A549 (cell line): ENCODE measurements at regions not wholly inside any gene's neighbourhood (a gene's known extent, or its start where the extent isn't known, plus 50 kb on each side); places are given as distances from the start of the nearest gene placed in this dataset.

Source experiments
- ATAC-seq, 2 experiments: fragments of 200-7000 bp in 1 of 2; fragments of >200 bp in 1 of 2; cut with Nextera tagmentation in 1 of 2; cut with Tn5 transposase in 1 of 2; 3 replicates each; pipeline versions ENCODE4 v1.8.0 to v1.9.1; 2018 to 2020; ENCODE audit warnings: mild to moderate bottlenecking in 1 of 2, moderate library complexity in 1 of 2
- CTCF ChIA-PET: fragments of 300-600 bp; sonication (Branson Sonifier 250); formaldehyde crosslinking; extraction: SDS; loops from one replicate; lab custom pipeline; 2021; ENCODE audit warnings: antibody characterized with exemption, inconsistent platforms; lab: Yijun Ruan, JAX
- POLR2A ChIA-PET: fragments of 350-600 bp; formaldehyde crosslinking; extraction: SDS; loops from one replicate; lab custom pipeline; 2021; ENCODE audit warnings: antibody characterized with exemption, inconsistent platforms; lab: Yijun Ruan, JAX
- DNase-seq, 2 experiments: peaks; one replicate each; pipeline versions ENCODE4 v3.0.0 to v3.0.0-alpha.2; 2011 to 2016; ENCODE audit warnings: low read depth in 1 of 2, low spot score in 1 of 2
- FAIRE-seq: peaks from 2 replicates; lab custom pipeline; 2011; peaks lifted over from hg19 to GRCh38; lab: Jason Lieb, UNC
- H3K27ac ChIP-seq, 2 experiments: fragments of >200 bp; sonication (Bioruptor Twin); formaldehyde crosslinking; 3 replicates each; pipeline ENCODE4 v1.5.1; 2016 to 2017
- H3K4me1 ChIP-seq: fragments of >200 bp; sonication (Bioruptor Twin); formaldehyde crosslinking; 3 replicates; pipeline ENCODE4 v1.6.1; 2016
- H3K4me2 ChIP-seq: fragments of >200 bp; sonication (Bioruptor Twin); formaldehyde crosslinking; 3 replicates; pipeline ENCODE4 v1.6.1; 2016
- H3K4me3 ChIP-seq: fragments of >200 bp; sonication (Bioruptor Twin); formaldehyde crosslinking; 3 replicates; pipeline ENCODE4 v1.5.1; 2016
- H3K9me3 ChIP-seq: fragments of >200 bp; sonication (Bioruptor Twin); formaldehyde crosslinking; 3 replicates; pipeline ENCODE4 v1.6.1; 2016
- CBX8 ChIP-seq: fragments of 200-600 bp; sonication (generic); IDR thresholded peaks from 2 replicates; pipeline ENCODE4 v1.6.1; 2016
- EHMT2 ChIP-seq: fragments of 200-600 bp; sonication (generic); IDR thresholded peaks from 2 replicates; pipeline ENCODE4 v1.6.1; 2016; ENCODE audit warnings: antibody characterized with exemption, low read depth, mild to moderate bottlenecking, moderate library complexity
- FOSB ChIP-seq: fragments of 250-450 bp; sonication (Bioruptor Pico); IDR thresholded peaks from 2 replicates; pipeline ENCODE4 v1.5.0; 2020; ENCODE audit warnings: mild to moderate bottlenecking, moderate library complexity
- FOXS1 ChIP-seq: fragments of 250-450 bp; sonication (Bioruptor Pico); IDR thresholded peaks from 2 replicates; pipeline ENCODE4 v1.5.0; 2020; ENCODE audit warnings: mild to moderate bottlenecking, moderate library complexity
- HEYL ChIP-seq: fragments of 250-450 bp; sonication (Bioruptor Pico); IDR thresholded peaks from 2 replicates; pipeline ENCODE4 v1.8.0; 2021; ENCODE audit warnings: mild to moderate bottlenecking, moderate library complexity
- HOXA7 ChIP-seq: fragments of 250-450 bp; sonication (Bioruptor Pico); IDR thresholded peaks from 2 replicates; pipeline ENCODE4 v1.5.0; 2020; ENCODE audit warnings: mild to moderate bottlenecking, moderate library complexity
- HOXB13 ChIP-seq: fragments of 250-450 bp; sonication (Bioruptor Pico); IDR thresholded peaks from 2 replicates; pipeline ENCODE4 v1.5.0; 2020; ENCODE audit warnings: low read depth, mild to moderate bottlenecking, moderate library complexity
- JUNB ChIP-seq: fragments of >200 bp; sonication (Bioruptor Twin); formaldehyde crosslinking; IDR thresholded peaks from 2 replicates; pipeline ENCODE4 v1.6.1; 2016
- MAZ ChIP-seq: fragments of 150-350 bp; IDR thresholded peaks from 2 replicates; pipeline ENCODE4 v1.6.1; 2014; ENCODE audit warnings: antibody characterized with exemption, low read depth, low read length, borderline replicate concordance
- NFE2L2 ChIP-seq: fragments of 150-350 bp; conservative IDR thresholded peaks from 2 replicates; pipeline ENCODE4 v1.6.1; 2014; ENCODE audit warnings: low read length
- POLR2A ChIP-seq: IDR thresholded peaks from 2 replicates; pipeline ENCODE4 v1.6.1; 2012; ENCODE audit warnings: mild to moderate bottlenecking, low read length
- RARB ChIP-seq: fragments of 250-450 bp; sonication (Bioruptor Pico); IDR thresholded peaks from 2 replicates; pipeline ENCODE4 v1.8.0; 2021; ENCODE audit warnings: mild to moderate bottlenecking, moderate library complexity
- RNF2 ChIP-seq: fragments of 200-600 bp; sonication (generic); IDR thresholded peaks from 2 replicates; pipeline ENCODE4 v1.6.1; 2016; ENCODE audit warnings: low read depth, mild to moderate bottlenecking, antibody characterized with exemption, moderate library complexity, borderline replicate concordance
- TFCP2L1 ChIP-seq: fragments of 250-450 bp; sonication (Bioruptor Pico); IDR thresholded peaks from 2 replicates; pipeline ENCODE4 v1.5.0; 2021; ENCODE audit warnings: mild to moderate bottlenecking
- ZC3H11A ChIP-seq: fragments of 450-650 bp; IDR thresholded peaks from 2 replicates; pipeline ENCODE4 v1.6.1; 2014; ENCODE audit warnings: antibody characterized with exemption, mild to moderate bottlenecking
- WGBS: methylation state at CpG from one replicate; pipeline ENCODE4 v1.1.6; 2017; ENCODE audit errors: missing lambda C conversion rate; 5-methylcytosine and 5-hydroxymethylcytosine counted together
- TF ChIP-seq, protein P1 (sequence below): fragments of >200 bp; sonication (Bioruptor Twin); formaldehyde crosslinking; IDR thresholded peaks from 3 replicates; pipeline ENCODE4 v1.6.1; 2016
- TF ChIP-seq, protein P2 (sequence below): fragments of 250-450 bp; sonication (Bioruptor Pico); IDR thresholded peaks from 2 replicates; pipeline ENCODE4 v1.5.0; 2021; ENCODE audit warnings: mild to moderate bottlenecking, moderate library complexity, borderline replicate concordance
- TF ChIP-seq, protein P3 (sequence below): IDR thresholded peaks from 2 replicates; pipeline ENCODE4 v1.6.1; 2012
- TF ChIP-seq, protein P4 (sequence below): fragments of 150-350 bp; IDR thresholded peaks from 2 replicates; pipeline ENCODE4 v1.6.1; 2014; ENCODE audit warnings: low read depth, mild to moderate bottlenecking, low read length
- TF ChIP-seq, protein P5 (sequence below): fragments of >200 bp; sonication (Bioruptor Twin); formaldehyde crosslinking; IDR thresholded peaks from 3 replicates; pipeline ENCODE4 v1.5.1; 2016
- TF ChIP-seq, protein P6 (sequence below): fragments of 250-450 bp; sonication (Bioruptor Pico); IDR thresholded peaks from 2 replicates; pipeline ENCODE4 v1.5.0; 2020; ENCODE audit warnings: low read depth, mild to moderate bottlenecking, moderate library complexity

DNA sequence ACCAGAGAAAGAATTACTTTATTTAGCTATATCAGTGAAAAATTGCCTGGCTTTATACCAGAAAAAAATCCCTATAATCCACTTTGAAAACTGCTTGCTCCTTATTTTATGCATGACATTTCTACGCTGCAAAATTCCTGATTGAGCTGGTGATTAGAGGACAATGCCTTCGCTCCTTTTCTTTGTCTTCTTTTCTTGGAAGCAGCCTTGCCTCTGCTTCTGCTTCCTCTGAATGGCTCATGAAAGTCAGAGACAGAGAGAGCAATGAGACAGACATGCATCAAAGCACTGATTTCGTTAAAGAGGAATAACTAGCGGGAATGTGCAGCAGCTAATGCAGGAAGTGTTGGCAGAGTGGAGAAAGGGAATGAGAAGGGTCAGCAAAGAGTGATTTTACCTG, 294.3 kb upstream of the IGFBP7 start:
- H3K9me3 ChIP-seq, result no peaks in the 10 kb centered on the region
- no peak overlapping the region for H3K4me2 ChIP-seq
- ATAC-seq (no peak), DNase-seq (no peak), FAIRE-seq (no peak)
- no peaks in the 10 kb centered on the region for H3K4me1 ChIP-seq
- CTCF ChIA-PET, result interaction anchor here (1.1 kb wide), 1 partner anchor 240 kb away, joined by 3 read pairs; no protein-coding TSS in a partner anchor
- no peak overlapping the region for H3K4me3 ChIP-seq
- POLR2A ChIA-PET, result no interaction called here
- TF ChIP-seq RNF2 (no peak), HOXA7 (no peak), FOXS1 (no peak), RARB (CRISPR knock-in tag) (no peak), HOXB13 (CRISPR knock-in tag) (no peak), ZC3H11A (no peak), EHMT2 (no peak), FOSB (no peak)
- TF ChIP-seq, protein P1, sequence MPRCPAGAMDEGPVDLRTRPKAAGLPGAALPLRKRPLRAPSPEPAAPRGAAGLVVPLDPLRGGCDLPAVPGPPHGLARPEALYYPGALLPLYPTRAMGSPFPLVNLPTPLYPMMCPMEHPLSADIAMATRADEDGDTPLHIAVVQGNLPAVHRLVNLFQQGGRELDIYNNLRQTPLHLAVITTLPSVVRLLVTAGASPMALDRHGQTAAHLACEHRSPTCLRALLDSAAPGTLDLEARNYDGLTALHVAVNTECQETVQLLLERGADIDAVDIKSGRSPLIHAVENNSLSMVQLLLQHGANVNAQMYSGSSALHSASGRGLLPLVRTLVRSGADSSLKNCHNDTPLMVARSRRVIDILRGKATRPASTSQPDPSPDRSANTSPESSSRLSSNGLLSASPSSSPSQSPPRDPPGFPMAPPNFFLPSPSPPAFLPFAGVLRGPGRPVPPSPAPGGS, result no peak
- TF ChIP-seq, protein P2, sequence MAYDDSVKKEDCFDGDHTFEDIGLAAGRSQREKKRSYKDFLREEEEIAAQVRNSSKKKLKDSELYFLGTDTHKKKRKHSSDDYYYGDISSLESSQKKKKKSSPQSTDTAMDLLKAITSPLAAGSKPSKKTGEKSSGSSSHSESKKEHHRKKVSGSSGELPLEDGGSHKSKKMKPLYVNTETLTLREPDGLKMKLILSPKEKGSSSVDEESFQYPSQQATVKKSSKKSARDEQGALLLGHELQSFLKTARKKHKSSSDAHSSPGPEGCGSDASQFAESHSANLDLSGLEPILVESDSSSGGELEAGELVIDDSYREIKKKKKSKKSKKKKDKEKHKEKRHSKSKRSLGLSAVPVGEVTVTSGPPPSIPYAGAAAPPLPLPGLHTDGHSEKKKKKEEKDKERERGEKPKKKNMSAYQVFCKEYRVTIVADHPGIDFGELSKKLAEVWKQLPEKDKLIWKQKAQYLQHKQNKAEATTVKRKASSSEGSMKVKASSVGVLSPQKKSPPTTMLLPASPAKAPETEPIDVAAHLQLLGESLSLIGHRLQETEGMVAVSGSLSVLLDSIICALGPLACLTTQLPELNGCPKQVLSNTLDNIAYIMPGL (CRISPR knock-in tag), result no peak
- TF ChIP-seq, protein P3, sequence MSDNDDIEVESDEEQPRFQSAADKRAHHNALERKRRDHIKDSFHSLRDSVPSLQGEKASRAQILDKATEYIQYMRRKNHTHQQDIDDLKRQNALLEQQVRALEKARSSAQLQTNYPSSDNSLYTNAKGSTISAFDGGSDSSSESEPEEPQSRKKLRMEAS, result no peak
- H3K27ac ChIP-seq, result no peak overlapping the region
- WGBS, result 39% methylated on average over 4 of the region's 4 CpGs

DNA sequence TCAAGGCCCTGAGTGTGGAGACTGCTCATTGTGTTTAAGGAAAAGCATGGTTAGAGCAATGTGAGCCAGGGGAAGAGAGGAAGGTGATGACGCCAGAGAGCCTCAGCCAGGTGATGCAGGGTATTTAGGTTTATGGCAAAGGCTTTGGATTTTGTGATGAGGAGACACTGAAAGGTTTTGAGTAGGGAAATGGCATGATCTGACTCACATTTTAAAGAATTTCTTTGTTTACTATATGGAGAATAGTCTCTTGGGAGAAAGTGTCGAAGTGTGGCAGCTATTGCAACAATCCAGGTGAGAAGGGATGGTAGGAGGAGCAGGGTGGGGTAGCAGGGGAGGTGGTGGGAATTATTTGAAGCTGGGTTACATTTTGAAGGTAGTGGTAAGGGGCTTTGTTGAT, 293.4 kb upstream of the IGFBP7 start:
- Histone ChIP-seq H3K9me3 (no peaks in the 10 kb centered on the region), H3K4me1 (no peaks in the 10 kb centered on the region), H3K4me2 (no peak overlapping the region), H3K4me3 (no peak overlapping the region), H3K27ac (no peak overlapping the region)
- TF ChIP-seq, protein P4, sequence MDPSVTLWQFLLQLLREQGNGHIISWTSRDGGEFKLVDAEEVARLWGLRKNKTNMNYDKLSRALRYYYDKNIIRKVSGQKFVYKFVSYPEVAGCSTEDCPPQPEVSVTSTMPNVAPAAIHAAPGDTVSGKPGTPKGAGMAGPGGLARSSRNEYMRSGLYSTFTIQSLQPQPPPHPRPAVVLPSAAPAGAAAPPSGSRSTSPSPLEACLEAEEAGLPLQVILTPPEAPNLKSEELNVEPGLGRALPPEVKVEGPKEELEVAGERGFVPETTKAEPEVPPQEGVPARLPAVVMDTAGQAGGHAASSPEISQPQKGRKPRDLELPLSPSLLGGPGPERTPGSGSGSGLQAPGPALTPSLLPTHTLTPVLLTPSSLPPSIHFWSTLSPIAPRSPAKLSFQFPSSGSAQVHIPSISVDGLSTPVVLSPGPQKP, result no peak
- no peak for TF ChIP-seq HOXA7
- no peak for TF ChIP-seq HEYL (CRISPR knock-in tag)
- no peak for TF ChIP-seq POLR2A
- no peak for TF ChIP-seq MAZ
- no peak for TF ChIP-seq NFE2L2
- TF ChIP-seq, protein P5, sequence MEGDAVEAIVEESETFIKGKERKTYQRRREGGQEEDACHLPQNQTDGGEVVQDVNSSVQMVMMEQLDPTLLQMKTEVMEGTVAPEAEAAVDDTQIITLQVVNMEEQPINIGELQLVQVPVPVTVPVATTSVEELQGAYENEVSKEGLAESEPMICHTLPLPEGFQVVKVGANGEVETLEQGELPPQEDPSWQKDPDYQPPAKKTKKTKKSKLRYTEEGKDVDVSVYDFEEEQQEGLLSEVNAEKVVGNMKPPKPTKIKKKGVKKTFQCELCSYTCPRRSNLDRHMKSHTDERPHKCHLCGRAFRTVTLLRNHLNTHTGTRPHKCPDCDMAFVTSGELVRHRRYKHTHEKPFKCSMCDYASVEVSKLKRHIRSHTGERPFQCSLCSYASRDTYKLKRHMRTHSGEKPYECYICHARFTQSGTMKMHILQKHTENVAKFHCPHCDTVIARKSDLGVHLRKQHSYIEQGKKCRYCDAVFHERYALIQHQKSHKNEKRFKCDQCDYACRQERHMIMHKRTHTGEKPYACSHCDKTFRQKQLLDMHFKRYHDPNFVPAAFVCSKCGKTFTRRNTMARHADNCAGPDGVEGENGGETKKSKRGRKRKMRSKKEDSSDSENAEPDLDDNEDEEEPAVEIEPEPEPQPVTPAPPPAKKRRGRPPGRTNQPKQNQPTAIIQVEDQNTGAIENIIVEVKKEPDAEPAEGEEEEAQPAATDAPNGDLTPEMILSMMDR, result no peak
- TF ChIP-seq FOXS1, result no peak
- TF ChIP-seq CBX8, result no peak
- TF ChIP-seq JUNB, result no peak
- no peak for TF ChIP-seq RARB (CRISPR knock-in tag)
- no peak for TF ChIP-seq TFCP2L1
- TF ChIP-seq, protein P6, sequence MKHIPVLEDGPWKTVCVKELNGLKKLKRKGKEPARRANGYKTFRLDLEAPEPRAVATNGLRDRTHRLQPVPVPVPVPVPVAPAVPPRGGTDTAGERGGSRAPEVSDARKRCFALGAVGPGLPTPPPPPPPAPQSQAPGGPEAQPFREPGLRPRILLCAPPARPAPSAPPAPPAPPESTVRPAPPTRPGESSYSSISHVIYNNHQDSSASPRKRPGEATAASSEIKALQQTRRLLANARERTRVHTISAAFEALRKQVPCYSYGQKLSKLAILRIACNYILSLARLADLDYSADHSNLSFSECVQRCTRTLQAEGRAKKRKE (CRISPR knock-in tag), result no peak
- 49% methylated on average over 2 of the region's 2 CpGs for WGBS
- ATAC-seq, result no peak
- ChIA-PET CTCF (interaction anchor here (0.8 kb wide), 1 partner anchor 240 kb away, joined by 3 read pairs; no protein-coding TSS in a partner anchor), POLR2A (no interaction called here)
- FAIRE-seq, result no peak
- no peak for DNase-seq
